Neural progenitor cell (in vitro differentiated cells): ENCODE measurements at regions not wholly inside any gene's neighbourhood (a gene's known extent, or its start where the extent isn't known, plus 50 kb on each side); places are given as distances from the start of the nearest gene placed in this dataset.

Experiments
- DNase-seq: peaks from one replicate; pipeline ENCODE4 v3.0.0-alpha.2; 2016; ENCODE audit warnings: low spot score
- H2AFZ ChIP-seq: fragments of 200-600 bp; sonication (generic); replicated peaks from 2 replicates; pipeline ENCODE4 v1.6.1; 2016; ENCODE audit warnings: antibody characterized with exemption
- H3F3A ChIP-seq: fragments of 200-600 bp; sonication (generic); 2 replicates; pipeline ENCODE4 v1.6.1; 2016; ENCODE audit warnings: antibody characterized with exemption, low read depth
- H3K27ac ChIP-seq: fragments of 200-600 bp; sonication (generic); 2 replicates; pipeline ENCODE4 v1.5.1; 2016; ENCODE audit warnings: mild to moderate bottlenecking
- H3K27me3 ChIP-seq: fragments of 200-600 bp; sonication (generic); 2 replicates; pipeline ENCODE4 v1.6.1; 2016; ENCODE audit warnings: mild to moderate bottlenecking, moderate library complexity
- H3K36me3 ChIP-seq: fragments of 200-600 bp; sonication (generic); 2 replicates; pipeline ENCODE4 v1.5.1; 2016
- H3K4me1 ChIP-seq: fragments of 200-600 bp; sonication (generic); 2 replicates; pipeline ENCODE4 v1.6.1; 2016; ENCODE audit warnings: mixed run types
- H3K4me2 ChIP-seq: fragments of 200-600 bp; sonication (generic); 2 replicates; pipeline ENCODE4 v1.6.1; 2016
- H3K4me3 ChIP-seq: fragments of 200-600 bp; sonication (generic); 2 replicates; pipeline ENCODE4 v1.5.1; 2016
- H3K79me2 ChIP-seq: fragments of 200-600 bp; sonication (generic); 2 replicates; pipeline ENCODE4 v1.6.1; 2016; ENCODE audit warnings: low read depth
- H3K9ac ChIP-seq: fragments of 200-600 bp; sonication (generic); 2 replicates; pipeline ENCODE4 v1.6.1; 2016
- H3K9me3 ChIP-seq: fragments of 200-600 bp; sonication (generic); 2 replicates; pipeline ENCODE4 v1.5.1; 2016; ENCODE audit warnings: low read depth
- H4K20me1 ChIP-seq: fragments of 200-600 bp; sonication (generic); 2 replicates; pipeline ENCODE4 v1.6.1; 2016; ENCODE audit warnings: low read depth
- H3K27ac Mint-ChIP-seq: 3 replicates; pipeline ENCODE4 v1.8.0; 2021; ENCODE audit warnings: mixed read lengths
- H3K27me3 Mint-ChIP-seq: 2 replicates; pipeline ENCODE4 v1.8.0; 2022; ENCODE audit warnings: low read depth, mild to moderate bottlenecking, inconsistent platforms, moderate library complexity, mixed read lengths; ENCODE audit not compliant: insufficient read depth
- H3K36me3 Mint-ChIP-seq: 3 replicates; pipeline ENCODE4 v1.8.0; 2021; ENCODE audit warnings: mixed read lengths
- H3K4me1 Mint-ChIP-seq: 3 replicates; pipeline ENCODE4 v1.8.0; 2021; ENCODE audit warnings: mixed read lengths
- H3K4me3 Mint-ChIP-seq: 3 replicates; pipeline ENCODE4 v1.8.0; 2021; ENCODE audit warnings: mild to moderate bottlenecking, moderate library complexity, mixed read lengths
- H3K9me3 Mint-ChIP-seq: 3 replicates; pipeline ENCODE4 v1.8.0; 2020; ENCODE audit warnings: mixed read lengths
- EZH2 ChIP-seq: fragments of 200-600 bp; sonication (generic); IDR thresholded peaks from 2 replicates; pipeline ENCODE4 v1.6.1; 2017; ENCODE audit warnings: antibody characterized with exemption, mild to moderate bottlenecking, moderate library complexity
- EZH2phosphoT487 ChIP-seq: fragments of 200-600 bp; sonication (generic); IDR thresholded peaks from 2 replicates; pipeline ENCODE4 v1.6.1; 2017; ENCODE audit warnings: antibody characterized with exemption
- TF ChIP-seq, protein P1 (sequence below): fragments of 200-600 bp; sonication (generic); IDR thresholded peaks from 2 replicates; pipeline ENCODE4 v1.5.1; 2017; ENCODE audit warnings: antibody characterized with exemption, mild to moderate bottlenecking

DNA sequence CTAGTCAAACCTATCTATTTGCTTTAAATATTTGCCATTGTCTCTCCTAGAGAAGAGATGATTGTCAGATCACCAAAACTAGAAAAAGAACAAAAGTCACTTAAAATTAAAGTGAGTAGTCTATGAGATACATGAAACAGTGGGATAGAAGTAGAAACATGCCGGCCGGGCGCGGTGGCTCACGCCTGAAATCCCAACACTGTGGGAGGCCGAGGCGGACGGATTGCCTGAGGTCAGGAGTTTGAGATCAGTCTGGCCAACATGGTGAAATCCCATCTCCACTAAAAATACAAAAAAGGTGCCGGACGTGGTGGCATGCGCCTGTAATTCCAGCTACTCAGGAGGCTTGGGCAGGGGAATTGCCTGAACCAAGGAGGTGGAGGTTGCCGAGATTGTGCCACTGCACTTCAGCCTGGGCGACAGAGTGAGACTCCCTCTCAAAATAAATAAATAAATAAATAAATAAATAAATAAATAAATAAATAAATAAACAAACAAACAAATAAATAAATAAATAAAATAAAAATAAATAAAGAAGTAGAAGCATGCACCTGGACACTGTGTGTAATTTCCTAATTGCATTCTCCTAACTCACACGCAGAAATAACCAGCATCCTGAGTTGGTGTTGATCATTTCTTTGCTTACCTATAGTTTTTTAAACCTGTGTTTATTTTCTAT is 299.5 kb downstream of the PDHA2 start:
- H3K27ac Mint-ChIP-seq = no peak overlapping the region
- H3K27ac ChIP-seq = no peak overlapping the region
- TF ChIP-seq EZH2phosphoT487 = no peak
- no peak for TF ChIP-seq EZH2
- TF ChIP-seq, protein P1, sequence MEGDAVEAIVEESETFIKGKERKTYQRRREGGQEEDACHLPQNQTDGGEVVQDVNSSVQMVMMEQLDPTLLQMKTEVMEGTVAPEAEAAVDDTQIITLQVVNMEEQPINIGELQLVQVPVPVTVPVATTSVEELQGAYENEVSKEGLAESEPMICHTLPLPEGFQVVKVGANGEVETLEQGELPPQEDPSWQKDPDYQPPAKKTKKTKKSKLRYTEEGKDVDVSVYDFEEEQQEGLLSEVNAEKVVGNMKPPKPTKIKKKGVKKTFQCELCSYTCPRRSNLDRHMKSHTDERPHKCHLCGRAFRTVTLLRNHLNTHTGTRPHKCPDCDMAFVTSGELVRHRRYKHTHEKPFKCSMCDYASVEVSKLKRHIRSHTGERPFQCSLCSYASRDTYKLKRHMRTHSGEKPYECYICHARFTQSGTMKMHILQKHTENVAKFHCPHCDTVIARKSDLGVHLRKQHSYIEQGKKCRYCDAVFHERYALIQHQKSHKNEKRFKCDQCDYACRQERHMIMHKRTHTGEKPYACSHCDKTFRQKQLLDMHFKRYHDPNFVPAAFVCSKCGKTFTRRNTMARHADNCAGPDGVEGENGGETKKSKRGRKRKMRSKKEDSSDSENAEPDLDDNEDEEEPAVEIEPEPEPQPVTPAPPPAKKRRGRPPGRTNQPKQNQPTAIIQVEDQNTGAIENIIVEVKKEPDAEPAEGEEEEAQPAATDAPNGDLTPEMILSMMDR = no peak
- H3K36me3 ChIP-seq = no peaks in the 10 kb centered on the region
- no peak overlapping the region for H3K9ac ChIP-seq
- no peaks in the 10 kb centered on the region for H4K20me1 ChIP-seq
- no peak overlapping the region for H3K4me3 ChIP-seq
- H3K36me3 Mint-ChIP-seq = no peaks in the 10 kb centered on the region
- DNase-seq = no peak
- no peaks in the 10 kb centered on the region for H3F3A ChIP-seq
- no peaks in the 10 kb centered on the region for H3K9me3 ChIP-seq
- no peaks in the 10 kb centered on the region for H3K27me3 Mint-ChIP-seq
- H3K4me1 Mint-ChIP-seq = no peaks in the 10 kb centered on the region
- no peaks in the 10 kb centered on the region for H3K9me3 Mint-ChIP-seq
- H3K27me3 ChIP-seq = no peaks in the 10 kb centered on the region
- no peak overlapping the region for H2AFZ ChIP-seq
- H3K4me1 ChIP-seq = no peaks in the 10 kb centered on the region
- no peak overlapping the region for H3K4me2 ChIP-seq
- H3K4me3 Mint-ChIP-seq = no peak overlapping the region
- H3K79me2 ChIP-seq = no peaks in the 10 kb centered on the region

DNA sequence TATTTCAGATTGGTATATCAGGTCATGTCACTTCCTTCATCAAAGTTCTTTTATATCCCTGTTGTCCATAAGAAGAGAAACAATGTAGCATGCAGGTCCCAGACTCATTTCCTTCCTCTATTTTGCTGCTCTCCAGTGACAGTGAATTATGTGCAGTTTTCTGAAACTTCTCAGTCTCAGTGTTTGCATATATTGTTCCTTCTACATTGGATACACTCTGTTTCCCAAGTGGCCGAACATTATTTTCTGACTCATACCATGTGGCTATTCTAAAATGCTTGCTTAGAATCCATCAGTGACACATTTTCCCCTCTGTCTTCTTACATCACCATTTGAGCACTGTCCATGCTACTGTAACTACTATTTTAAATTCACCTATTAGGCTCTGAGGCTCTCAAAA is 305.7 kb downstream of the PDHA2 start:
- no peaks in the 10 kb centered on the region for H3K36me3 ChIP-seq
- peak overlapping the region; percentile 13 for H3K27ac Mint-ChIP-seq
- H3K27me3 Mint-ChIP-seq = no peaks in the 10 kb centered on the region
- H2AFZ ChIP-seq = no peak overlapping the region
- no peak for DNase-seq
- H3K4me1 Mint-ChIP-seq = peaks cover 10% of the 10 kb centered on the region
- H3K4me2 ChIP-seq = no peak overlapping the region
- H4K20me1 ChIP-seq = no peaks in the 10 kb centered on the region
- H3K4me3 Mint-ChIP-seq = no peak overlapping the region
- no peaks in the 10 kb centered on the region for H3K79me2 ChIP-seq
- H3F3A ChIP-seq = no peaks in the 10 kb centered on the region
- no peak for TF ChIP-seq EZH2phosphoT487
- H3K9ac ChIP-seq = no peak overlapping the region
- no peaks in the 10 kb centered on the region for H3K27me3 ChIP-seq
- no peaks in the 10 kb centered on the region for H3K4me1 ChIP-seq
- no peak overlapping the region for H3K4me3 ChIP-seq
- no peaks in the 10 kb centered on the region for H3K36me3 Mint-ChIP-seq
- H3K9me3 Mint-ChIP-seq = peaks cover 5% of the 10 kb centered on the region
- H3K9me3 ChIP-seq = no peaks in the 10 kb centered on the region
- H3K27ac ChIP-seq = no peak overlapping the region

DNA sequence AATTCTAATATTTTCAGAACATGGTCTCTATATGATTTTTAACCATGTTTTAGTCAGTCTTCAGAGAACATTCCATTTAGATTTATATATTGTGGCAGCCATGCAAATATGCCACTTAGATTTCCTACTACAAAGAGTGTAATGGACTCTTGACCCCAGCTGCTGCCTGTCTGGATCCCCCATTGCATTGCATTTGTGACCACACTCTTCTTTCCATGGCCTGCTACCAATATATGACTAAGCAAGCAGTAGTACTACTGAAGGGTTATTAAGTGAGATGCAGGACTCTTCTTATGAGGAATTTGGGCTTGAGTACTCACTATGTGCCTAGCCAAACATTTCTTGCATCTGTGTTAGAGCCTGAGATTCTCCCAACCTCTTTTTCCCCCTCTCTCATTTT is 306.8 kb downstream of the PDHA2 start:
- no peak overlapping the region for H3K9ac ChIP-seq
- H3K4me3 ChIP-seq = no peak overlapping the region
- TF ChIP-seq EZH2 (no peak), EZH2phosphoT487 (no peak)
- TF ChIP-seq, protein P1 = no peak
- no peak overlapping the region for H3K27ac ChIP-seq
- H3K27ac Mint-ChIP-seq = no peak overlapping the region
- no peaks in the 10 kb centered on the region for H3K9me3 ChIP-seq
- no peaks in the 10 kb centered on the region for H3K36me3 ChIP-seq
- H3K36me3 Mint-ChIP-seq = no peaks in the 10 kb centered on the region
- H3K27me3 Mint-ChIP-seq = no peaks in the 10 kb centered on the region
- H3K27me3 ChIP-seq = no peaks in the 10 kb centered on the region
- peaks cover 5% of the 10 kb centered on the region for H3K9me3 Mint-ChIP-seq
- no peak overlapping the region for H2AFZ ChIP-seq
- no peaks in the 10 kb centered on the region for H3F3A ChIP-seq
- DNase-seq = no peak
- H3K4me1 Mint-ChIP-seq = peaks cover 11% of the 10 kb centered on the region
- no peak overlapping the region for H3K4me2 ChIP-seq
- H3K4me3 Mint-ChIP-seq = no peak overlapping the region
- H3K79me2 ChIP-seq = no peaks in the 10 kb centered on the region
- no peaks in the 10 kb centered on the region for H4K20me1 ChIP-seq
- H3K4me1 ChIP-seq = no peaks in the 10 kb centered on the region

DNA sequence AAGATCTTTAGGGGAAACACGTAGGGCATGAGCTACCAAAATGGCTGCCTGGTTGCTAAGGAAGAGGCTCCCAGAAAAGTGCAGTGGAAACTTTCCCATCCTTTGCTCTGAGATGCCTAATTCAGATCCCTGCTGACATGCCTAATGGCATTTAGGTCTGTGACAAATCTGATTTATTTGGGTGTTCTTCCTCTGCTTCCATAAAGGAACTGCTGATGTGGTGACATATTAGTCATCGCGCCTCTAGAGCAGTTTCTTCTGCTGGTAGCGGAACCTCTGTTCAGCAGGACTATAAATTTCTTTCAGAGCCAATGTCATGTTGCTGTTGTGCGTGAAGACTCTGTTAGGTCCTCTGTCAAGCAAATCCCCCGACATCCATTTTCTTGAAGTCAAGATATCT is 310.0 kb downstream of the PDHA2 start:
- Histone ChIP-seq H2AFZ (peak overlapping the region; percentile 64), H3K36me3 (no peaks in the 10 kb centered on the region), H3K27ac (no peak overlapping the region), H3K9ac (no peak overlapping the region), H3K4me3 (no peak overlapping the region), H3F3A (no peaks in the 10 kb centered on the region), H3K79me2 (no peaks in the 10 kb centered on the region), H4K20me1 (no peaks in the 10 kb centered on the region), H3K4me2 (no peak overlapping the region), H3K9me3 (no peaks in the 10 kb centered on the region), H3K27me3 (no peaks in the 10 kb centered on the region), H3K4me1 (no peaks in the 10 kb centered on the region)
- H3K36me3 Mint-ChIP-seq = no peaks in the 10 kb centered on the region
- peaks cover 5% of the 10 kb centered on the region for H3K9me3 Mint-ChIP-seq
- no peak overlapping the region for H3K4me3 Mint-ChIP-seq
- H3K27ac Mint-ChIP-seq = peak overlapping the region; percentile 30
- TF ChIP-seq EZH2 (no peak), EZH2phosphoT487 (no peak)
- TF ChIP-seq, protein P1 = no peak
- no peak for DNase-seq
- peaks cover 11% of the 10 kb centered on the region for H3K4me1 Mint-ChIP-seq
- no peaks in the 10 kb centered on the region for H3K27me3 Mint-ChIP-seq
